K562 (cell line): ENCODE measurements at regions not wholly inside any gene's neighbourhood (a gene's known extent, or its start where the extent isn't known, plus 50 kb on each side); places are given as distances from the start of the nearest gene placed in this dataset.

ENCODE experiments used
- ATAC-seq: fragments of 200-7000 bp; cut with Tn5 transposase; 3 replicates; pipeline ENCODE4 v1.9.1; 2020; ENCODE audit warnings: moderate library complexity
- BruUV-seq: library from RNA; stranded (reverse); fragments of 400-500 nt; replicated peaks from 2 replicates; lab custom pipeline; 2021; lab: Mats Ljungman, UMichigan
- CTCF ChIA-PET: fragments of 300-600 bp; formaldehyde crosslinking; extraction: SDS; loops from one replicate; lab custom pipeline; 2021; ENCODE audit warnings: low intra/inter-chr PET ratio; lab: Yijun Ruan, JAX
- POLR2A ChIA-PET: fragments of 300-600, 350-650 bp; sonication (Branson Sonifier 250); formaldehyde crosslinking; extraction: SDS; loops from one replicate; lab custom pipeline; 2021; ENCODE audit warnings: antibody characterized with exemption, inconsistent platforms; lab: Yijun Ruan, JAX
- DNase-seq, 4 experiments: peaks; one replicate each; pipeline versions ENCODE4 v3.0.0 to v3.0.0-alpha.2; 2011 to 2018; ENCODE audit warnings: low spot score in 3 of 4, mixed read lengths in 3 of 4; ENCODE audit errors: extremely low read depth in 1 of 4
- FAIRE-seq: peaks from 2 replicates; lab custom pipeline; 2011; peaks lifted over from hg19 to GRCh38; lab: Jason Lieb, UNC
- H2AFZ ChIP-seq: 2 replicates; pipeline ENCODE4 v1.6.0; 2011; ENCODE audit warnings: low read depth, low read length, control low read depth, inconsistent platforms
- H3K27ac ChIP-seq: fragments of 200-600 bp; 3 replicates; pipeline ENCODE4 v1.8.0; 2011; ENCODE audit warnings: low read depth, mild to moderate bottlenecking, control low read depth, inconsistent platforms, low read length, moderate library complexity, mixed read lengths; ENCODE audit errors: extremely low read depth
- H3K27me3 ChIP-seq, 2 experiments: fragments of 300-600 bp in 1 of 2; 2 replicates in 1 of 2; 3 replicates in 1 of 2; pipeline versions ENCODE4 v1.6.0 to v1.8.0; 2011; ENCODE audit warnings: inconsistent platforms in 2 of 2, low read length in 2 of 2, mild to moderate bottlenecking in 1 of 2, mixed read lengths in 1 of 2, moderate library complexity in 1 of 2; ENCODE audit not compliant: control insufficient read depth in 2 of 2, insufficient read depth in 2 of 2
- H3K36me3 ChIP-seq: fragments of 300-600 bp; 3 replicates; pipeline ENCODE4 v1.8.0; 2011; ENCODE audit warnings: mild to moderate bottlenecking, low read length, inconsistent platforms; ENCODE audit not compliant: control insufficient read depth, insufficient read depth
- H3K4me1 ChIP-seq, 2 experiments: fragments of 200-600 bp in 1 of 2; replicated peaks in 1 of 2; 2 replicates in 1 of 2; 3 replicates in 1 of 2; pipeline versions ENCODE4 v1.5.1 to v1.8.0; 2011; ENCODE audit warnings: inconsistent platforms in 2 of 2, low read length in 2 of 2, mild to moderate bottlenecking in 1 of 2, mixed read lengths in 1 of 2, moderate library complexity in 1 of 2; ENCODE audit not compliant: control insufficient read depth in 2 of 2, insufficient read depth in 2 of 2
- H3K4me2 ChIP-seq: 2 replicates; pipeline ENCODE4 v1.6.1; 2011; ENCODE audit warnings: low read length, control low read depth, inconsistent platforms, mixed read lengths; ENCODE audit not compliant: insufficient read depth
- H3K4me3 ChIP-seq: fragments of 200-600 bp; sonication (generic), shearing (Covaris generic); 2 replicates; pipeline ENCODE4 v1.5.1; 2016; ENCODE audit warnings: control low read depth, inconsistent platforms
- H3K79me2 ChIP-seq: fragments of 200-600 bp; 3 replicates; pipeline ENCODE4 v1.8.0; 2011; ENCODE audit warnings: low read length, inconsistent platforms; ENCODE audit not compliant: control insufficient read depth, insufficient read depth
- H3K9ac ChIP-seq, 2 experiments: 2 replicates each; pipeline versions ENCODE4 v1.6.0 to v1.6.1; 2011; ENCODE audit warnings: low read depth in 2 of 2, low read length in 2 of 2, control low read depth in 1 of 2, inconsistent platforms in 1 of 2, mild to moderate bottlenecking in 1 of 2, mixed read lengths in 1 of 2; ENCODE audit not compliant: insufficient read depth in 1 of 2
- H3K9me1 ChIP-seq: one replicate; pipeline ENCODE4 v1.6.0; 2011; ENCODE audit warnings: inconsistent platforms, mild to moderate bottlenecking, low read length, moderate library complexity; ENCODE audit not compliant: control insufficient read depth, insufficient read depth
- H3K9me3 ChIP-seq: replicated peaks from 2 replicates; pipeline ENCODE4 v1.5.1; 2011; ENCODE audit warnings: low read depth, low read length, inconsistent platforms; ENCODE audit not compliant: control insufficient read depth, insufficient read depth
- H4K20me1 ChIP-seq: replicated peaks from 2 replicates; pipeline ENCODE4 v1.6.1; 2011; ENCODE audit warnings: low read length, inconsistent platforms, mixed read lengths; ENCODE audit not compliant: control insufficient read depth, insufficient read depth
- ATF7 ChIP-seq: fragments of 450-650 bp; IDR thresholded peaks from 2 replicates; pipeline ENCODE4 v1.7.1; 2014; ENCODE audit warnings: mild to moderate bottlenecking, moderate library complexity
- E2F3 ChIP-seq: fragments of 250-450 bp; sonication (Bioruptor Pico); IDR thresholded peaks from 2 replicates; pipeline ENCODE4 v1.4.0; 2020; ENCODE audit warnings: mild to moderate bottlenecking
- EHMT2 ChIP-seq: fragments of 450-650 bp; IDR thresholded peaks from 2 replicates; pipeline ENCODE4 v1.6.1; 2018; ENCODE audit warnings: antibody characterized with exemption
- FOXK1 ChIP-seq: sonication (generic); formaldehyde crosslinking; IDR thresholded peaks from 2 replicates; pipeline ENCODE4 v1.8.0; 2022; ENCODE audit warnings: missing genetic modification reagents, mild to moderate bottlenecking, borderline replicate concordance
- GTF2E2 ChIP-seq: fragments of 200-800 bp; sonication (Bioruptor generic); IDR thresholded peaks from 2 replicates; pipeline ENCODE4 v1.6.1; 2016; ENCODE audit warnings: missing genetic modification characterization, missing compliant biosample characterization
- NCOA6 ChIP-seq: fragments of 450-650 bp; IDR thresholded peaks from 2 replicates; pipeline ENCODE4 v1.6.1; 2017; ENCODE audit warnings: mild to moderate bottlenecking
- NFRKB ChIP-seq: fragments of 450-650 bp; IDR thresholded peaks from 2 replicates; pipeline ENCODE4 v1.6.1; 2016; ENCODE audit warnings: low read depth
- SMAD4 ChIP-seq: fragments of 250-450 bp; sonication (Bioruptor Pico); conservative IDR thresholded peaks from 2 replicates; pipeline ENCODE4 v1.8.0; 2021; ENCODE audit warnings: inconsistent platforms, mild to moderate bottlenecking, moderate library complexity
- TCF7 ChIP-seq: sonication (generic); IDR thresholded peaks from 2 replicates; pipeline ENCODE4 v1.6.1; 2016; ENCODE audit warnings: antibody characterized with exemption, borderline replicate concordance
- ZSCAN32 ChIP-seq: fragments of 450-650 bp; formaldehyde crosslinking; IDR thresholded peaks from 2 replicates; pipeline ENCODE4 v1.4.0; 2020; ENCODE audit warnings: mild to moderate bottlenecking, moderate library complexity
- WGBS: fragments of 100-300 bp; shearing (Covaris generic); methylation state at CpG from one replicate; pipeline ENCODE4 v1.1.6; 2016; ENCODE audit warnings: low coverage, mixed read lengths; ENCODE audit not compliant: insufficient coverage; ENCODE audit errors: missing lambda C conversion rate; 5-methylcytosine and 5-hydroxymethylcytosine counted together
- in situ Hi-C: fragments of 300-500 bp; cut with MboI; formaldehyde crosslinking; loops from 4 replicates; pipeline ENCODE4 v1.15.0; 2018; ENCODE audit warnings: inconsistent platforms, mixed read lengths
- intact Hi-C: fragments of 100-400 bp; cut with micrococcal nuclease; formaldehyde crosslinking; loops from 2 replicates; pipeline ENCODE4 v1.14.2; 2022
- TF ChIP-seq, protein P1 (sequence below): fragments of 450-650 bp; IDR thresholded peaks from 2 replicates; pipeline ENCODE4 v1.6.1; 2016
- TF ChIP-seq, protein P2 (sequence below): sonication (generic); IDR thresholded peaks from 2 replicates; pipeline ENCODE4 v1.6.1; 2016

DNA sequence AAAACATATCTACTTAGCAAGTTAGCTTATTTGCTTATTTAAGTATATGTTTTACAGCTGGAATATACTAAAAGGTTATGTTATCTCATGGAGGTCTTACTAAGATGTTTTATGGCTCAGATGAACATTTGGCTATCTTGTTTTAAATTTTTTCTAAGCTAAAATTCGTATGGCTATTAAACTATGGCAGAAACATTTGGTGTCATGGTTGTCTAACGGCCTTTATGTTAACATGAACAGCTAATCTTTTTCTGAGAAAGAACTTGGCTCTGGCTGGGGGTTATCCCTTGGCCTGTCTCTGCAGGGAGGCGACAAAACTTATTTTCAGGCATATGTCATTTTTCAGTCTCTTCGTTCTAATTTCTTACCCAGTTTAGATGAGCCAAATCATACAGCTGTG lies 101.5 kb upstream of the MTPN start (continued):
- TF ChIP-seq, protein P1, sequence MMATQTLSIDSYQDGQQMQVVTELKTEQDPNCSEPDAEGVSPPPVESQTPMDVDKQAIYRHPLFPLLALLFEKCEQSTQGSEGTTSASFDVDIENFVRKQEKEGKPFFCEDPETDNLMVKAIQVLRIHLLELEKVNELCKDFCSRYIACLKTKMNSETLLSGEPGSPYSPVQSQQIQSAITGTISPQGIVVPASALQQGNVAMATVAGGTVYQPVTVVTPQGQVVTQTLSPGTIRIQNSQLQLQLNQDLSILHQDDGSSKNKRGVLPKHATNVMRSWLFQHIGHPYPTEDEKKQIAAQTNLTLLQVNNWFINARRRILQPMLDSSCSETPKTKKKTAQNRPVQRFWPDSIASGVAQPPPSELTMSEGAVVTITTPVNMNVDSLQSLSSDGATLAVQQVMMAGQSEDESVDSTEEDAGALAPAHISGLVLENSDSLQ = 0 out of 2 replicates have a peak, but pooled peaks have one; percentile 14
- no peak for TF ChIP-seq E2F3 (CRISPR knock-in tag)
- peak; percentile 32; the same call in 1 of the 2 replicates for TF ChIP-seq NCOA6

DNA sequence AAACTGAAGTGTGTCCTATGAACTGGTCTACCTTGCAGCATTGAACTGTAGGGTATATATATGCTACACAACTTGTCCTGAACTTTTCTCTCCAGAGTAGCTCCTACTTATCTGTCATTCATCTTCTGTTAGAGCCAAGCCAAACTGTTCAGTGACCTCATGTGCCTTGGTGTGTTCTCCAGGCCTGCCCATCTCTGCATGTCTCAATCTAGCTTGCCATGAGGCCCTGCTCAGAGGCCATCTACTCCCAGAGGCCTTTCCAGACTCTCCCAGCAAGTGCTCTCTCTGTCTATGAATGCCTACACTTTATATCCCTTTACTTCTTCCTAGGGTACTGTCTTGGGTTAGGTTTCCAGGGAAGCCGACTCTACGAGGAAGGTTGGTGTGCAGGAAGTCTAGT lies 99.8 kb upstream of the MTPN start:
- Histone ChIP-seq H3K9me3 (no peaks in the 10 kb centered on the region), H2AFZ (peak overlapping the region; percentile 89), H3K9ac (no peak overlapping the region), H3K4me2 (no peak overlapping the region), H3K27ac (peak overlapping the region; percentile 7; the same call in 1 of the 3 replicates), H4K20me1 (no peaks in the 10 kb centered on the region), H3K4me3 (no peak overlapping the region), H3K27me3 (no peaks in the 10 kb centered on the region), H3K4me1 (peaks cover 14 to 33% of the 10 kb centered on the region in 2 experiments), H3K9me1 (no peaks in the 10 kb centered on the region), H3K79me2 (no peaks in the 10 kb centered on the region), H3K36me3 (no peaks in the 10 kb centered on the region; the same call in 2 of the 3 replicates)
- ChIA-PET POLR2A (no interaction called here), CTCF (no interaction called here)
- 48% methylated on average over 2 of the region's 2 CpGs for WGBS
- DNase-seq (no peak), ATAC-seq (peak; percentile 21), FAIRE-seq (no peak)
- no TSS peak for BruUV-seq
- intact Hi-C loops = loop anchor here (5.0 kb wide), 1 partner anchor 45 kb away; no protein-coding TSS in a partner anchor
- in situ Hi-C loops = no loop called here
- TF ChIP-seq SMAD4 (CRISPR knock-in tag) (peak; percentile 67), TCF7 (no peak), ATF7 (no peak), GTF2E2 (no peak), ZSCAN32 (CRISPR knock-in tag) (no peak), NFRKB (0 out of 2 replicates have a peak, but pooled peaks have one; percentile 22), EHMT2 (peak; percentile 39; the same call in 1 of the 2 replicates), FOXK1 (no peak)
- TF ChIP-seq, protein P2, sequence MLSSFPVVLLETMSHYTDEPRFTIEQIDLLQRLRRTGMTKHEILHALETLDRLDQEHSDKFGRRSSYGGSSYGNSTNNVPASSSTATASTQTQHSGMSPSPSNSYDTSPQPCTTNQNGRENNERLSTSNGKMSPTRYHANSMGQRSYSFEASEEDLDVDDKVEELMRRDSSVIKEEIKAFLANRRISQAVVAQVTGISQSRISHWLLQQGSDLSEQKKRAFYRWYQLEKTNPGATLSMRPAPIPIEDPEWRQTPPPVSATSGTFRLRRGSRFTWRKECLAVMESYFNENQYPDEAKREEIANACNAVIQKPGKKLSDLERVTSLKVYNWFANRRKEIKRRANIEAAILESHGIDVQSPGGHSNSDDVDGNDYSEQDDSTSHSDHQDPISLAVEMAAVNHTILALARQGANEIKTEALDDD = no peak
- TF ChIP-seq, protein P1 = peak; percentile 23; the same call in 1 of the 2 replicates
